H1 (cell line): ENCODE measurements at regions not wholly inside any gene's neighbourhood (a gene's known extent, or its start where the extent isn't known, plus 50 kb on each side); places are given as distances from the start of the nearest gene placed in this dataset.

ENCODE experiments used
- BCL11A ChIP-seq, 2 experiments: IDR thresholded peaks; one replicate each; pipeline ENCODE4 v1.6.1; 2011; ENCODE audit warnings: low read depth in 2 of 2, low read length in 2 of 2, mild to moderate bottlenecking in 2 of 2
- BRCA1 ChIP-seq: IDR thresholded peaks from 2 replicates; pipeline ENCODE4 v1.6.1; 2012; ENCODE audit warnings: low read depth, low read length, improper control_type of control experiment
- EP300 ChIP-seq, 2 experiments: IDR thresholded peaks; 1 replicate in 1 of 2; 2 replicates in 1 of 2; pipeline ENCODE4 v1.6.1; 2011 to 2012; ENCODE audit warnings: low read depth in 2 of 2, low read length in 2 of 2, mild to moderate bottlenecking in 2 of 2, borderline replicate concordance in 1 of 2, inconsistent platforms in 1 of 2, moderate library complexity in 1 of 2
- KDM5A ChIP-seq: fragments of 200-600 bp; IDR thresholded peaks from 2 replicates; pipeline ENCODE4 v1.7.1; 2012; ENCODE audit warnings: mild to moderate bottlenecking, low read length, inconsistent platforms, mixed read lengths
- POLR2AphosphoS5 ChIP-seq: IDR thresholded peaks from 2 replicates; pipeline ENCODE4 v1.6.1; 2011; ENCODE audit warnings: low read depth, low read length
- RFX5 ChIP-seq: IDR thresholded peaks from 2 replicates; pipeline ENCODE4 v1.6.1; 2011; ENCODE audit warnings: low read depth, low read length, improper control_type of control experiment, borderline replicate concordance
- ZNF274 ChIP-seq: IDR thresholded peaks from 2 replicates; pipeline ENCODE4 v1.7.0; 2012; ENCODE audit warnings: low read length, borderline replicate concordance; ENCODE audit errors: extremely low read depth

- no peak for TF ChIP-seq RFX5
- TF ChIP-seq KDM5A, result no peak
- TF ChIP-seq BRCA1, result no peak
- no peak for TF ChIP-seq ZNF274
- no peak for TF ChIP-seq POLR2AphosphoS5
- TF ChIP-seq EP300 (IDR thresholded peaks at IDR 0.05; ENCODE audit: borderline replicate concordance in 1 of 2, low read depth in 2 of 2, low read length in 2 of 2), result no peak
- TF ChIP-seq BCL11A (IDR thresholded peaks at IDR 0.05; ENCODE audit: low read depth in 2 of 2, low read length in 2 of 2), result no peak
Observed at GRCh38 chr12:28865776-28866175, 283.3 kb upstream of the FAR2 start.
